ENCODE measurements at regions not wholly inside any gene's neighbourhood (a gene's known extent, or its start where the extent isn't known, plus 50 kb on each side); places are given as distances from the start of the nearest gene placed in this dataset.

- H3K4me1 Mint-ChIP-seq, result peaks cover 19% of the 10 kb centered on the region
Observed at GRCh38 chr4:152081024-152081423, 320.2 kb upstream of the GATB start.

More at GRCh38 chr4:152081024-152081423, 320.2 kb upstream of the GATB start:
- Mint-ChIP-seq H3K27ac (no peak overlapping the region), H3K9me3 (ENCODE audit: insufficient read depth) (peaks cover 6% of the 10 kb centered on the region), H3K27me3 (peaks cover 6% of the 10 kb centered on the region), H3K4me3 (no peak overlapping the region)
- Histone ChIP-seq H2AFZ (ENCODE audit: insufficient read depth, low read depth, low read length, poor library complexity, severe bottlenecking) (no peak overlapping the region), H4K20me1 (ENCODE audit: control insufficient read depth, insufficient read depth, low read length, poor library complexity, severe bottlenecking) (no peaks in the 10 kb centered on the region), H3K27ac (ENCODE audit: low read length in 2 of 2) (no peak overlapping the region), H3K27me3 (replicated peaks in 1 of 4; ENCODE audit: control extremely low read depth in 1 of 4, control insufficient read depth in 3 of 4, insufficient read depth in 4 of 4, low read length in 3 of 4) (no peaks in the 10 kb centered on the region), H3K9ac (ENCODE audit: low read length) (no peak overlapping the region), H3K4me2 (replicated peaks; ENCODE audit: low read depth, low read length, poor library complexity, severe bottlenecking) (no peak overlapping the region), H3K4me3 (ENCODE audit: control extremely low read depth in 1 of 5, extremely low read depth in 1 of 5, insufficient read depth in 1 of 5, low read depth in 2 of 5, low read length in 4 of 5) (no peak overlapping the region), H3K9me3 (ENCODE audit: control extremely low read depth in 1 of 3, control insufficient read depth in 2 of 3, insufficient read depth in 1 of 3, low read length in 2 of 3) (peaks cover 0 to 4% (median 3%) of the 10 kb centered on the region in 3 donors), H3K36me3 (replicated peaks in 1 of 2; ENCODE audit: control extremely low read depth in 1 of 2, control insufficient read depth in 1 of 2, extremely low read depth in 1 of 2, insufficient read depth in 2 of 2, low read length in 1 of 2) (no peaks in the 10 kb centered on the region), H3K79me2 (ENCODE audit: control insufficient read depth, insufficient read depth, low read length) (no peaks in the 10 kb centered on the region), H3K4me1 (ENCODE audit: control insufficient read depth in 2 of 2, insufficient read depth in 2 of 2, low read length in 2 of 2) (peaks cover 16 to 17% of the 10 kb centered on the region in 2 donors)
- DNase-seq, result no peak
- CTCF ChIA-PET, result no interaction called here
- ATAC-seq (ENCODE audit: low read depth), result no peak
- TF ChIP-seq EZH2 (IDR thresholded peaks at IDR 0.05; ENCODE audit: borderline replicate concordance, insufficient read depth, low read depth, low read length, poor library complexity, severe bottlenecking) (no peak), CTCF (IDR thresholded peaks at IDR 0.05) (no peak)
- intact Hi-C loops (cut with micrococcal nuclease), result no loop called here
- 31% methylated on average over 2 of the region's 5 CpGs for WGBS (ENCODE audit: insufficient coverage)
- POLR2A ChIA-PET, result no interaction called here

Measured in B cell (primary cell).